ENCODE measurements at regions not wholly inside any gene's neighbourhood (a gene's known extent, or its start where the extent isn't known, plus 50 kb on each side); places are given as distances from the start of the nearest gene placed in this dataset.

DNA sequence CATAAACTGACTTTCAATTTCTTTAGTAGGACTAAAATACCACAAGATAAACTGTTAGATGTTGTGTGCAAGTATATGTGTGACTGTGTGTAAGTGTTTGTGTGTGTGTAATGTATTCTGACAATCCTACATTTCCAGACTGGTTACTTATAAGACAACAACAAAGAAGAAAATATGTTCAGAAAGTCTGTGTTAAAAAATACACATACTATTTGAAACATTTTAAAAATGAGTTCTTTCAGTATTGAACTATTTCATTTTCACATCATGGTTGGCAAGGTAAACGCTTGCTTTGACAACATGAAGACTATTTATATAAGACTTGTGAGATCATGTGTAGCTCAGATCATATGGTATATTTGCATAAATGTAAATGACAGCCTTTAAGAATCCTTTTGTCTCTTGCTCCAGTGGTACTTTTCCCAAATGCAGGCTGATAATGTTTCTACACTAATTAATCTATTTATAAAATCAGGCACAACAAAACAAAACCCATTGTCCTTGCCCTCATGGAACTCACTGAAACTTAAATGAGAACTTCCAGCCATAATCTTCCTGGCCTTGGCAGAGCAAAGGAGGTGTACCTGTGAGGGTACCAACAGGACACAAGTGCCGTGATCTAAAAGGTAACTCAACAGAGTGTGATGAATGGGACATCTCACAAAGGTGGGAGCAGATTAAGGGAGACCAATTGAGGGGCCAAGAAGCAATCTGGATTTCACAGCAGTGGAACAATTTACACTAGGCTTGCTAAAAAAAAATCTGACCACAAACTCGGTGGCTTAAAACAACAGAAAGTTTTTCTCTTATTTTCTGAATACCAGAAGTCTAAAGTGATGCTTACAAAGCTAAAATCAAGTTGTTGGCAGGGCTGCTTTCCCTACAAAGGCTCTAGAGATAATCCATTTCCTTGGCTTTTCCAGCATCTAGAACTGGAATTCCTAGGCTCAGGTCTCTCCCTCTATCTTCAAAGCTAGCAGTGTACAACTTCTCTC, 349.0 kb downstream of the TBC1D4 start:
- no peak overlapping the region for H3K4me3 ChIP-seq (ENCODE audit: low read length)
- TF ChIP-seq ZNF274 (IDR thresholded peaks at IDR 0.05; ENCODE audit: low read depth, low read length): no peak

DNA sequence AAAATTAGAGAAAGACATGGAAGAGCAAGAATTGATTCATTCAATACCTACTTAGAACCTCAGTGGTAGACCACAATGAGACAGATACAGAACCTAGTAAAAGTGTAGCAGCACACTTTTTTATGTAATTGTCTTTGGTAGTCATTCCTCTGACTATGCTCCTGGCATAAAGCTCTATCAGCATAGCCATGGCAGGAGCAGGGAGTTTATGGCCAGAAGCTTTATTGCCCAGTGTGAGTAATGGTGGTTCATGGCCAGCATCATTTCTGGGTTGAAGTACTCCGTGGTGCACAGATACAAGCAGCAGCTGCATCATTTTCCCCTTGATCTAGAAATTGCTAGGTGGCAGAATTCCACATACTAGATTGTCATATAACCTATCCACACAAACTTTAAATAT, 352.6 kb downstream of the TBC1D4 start:
- TF ChIP-seq ZNF274 (IDR thresholded peaks at IDR 0.05; ENCODE audit: low read depth, low read length): no peak
- no peak overlapping the region for H3K4me3 ChIP-seq (ENCODE audit: low read length)

DNA sequence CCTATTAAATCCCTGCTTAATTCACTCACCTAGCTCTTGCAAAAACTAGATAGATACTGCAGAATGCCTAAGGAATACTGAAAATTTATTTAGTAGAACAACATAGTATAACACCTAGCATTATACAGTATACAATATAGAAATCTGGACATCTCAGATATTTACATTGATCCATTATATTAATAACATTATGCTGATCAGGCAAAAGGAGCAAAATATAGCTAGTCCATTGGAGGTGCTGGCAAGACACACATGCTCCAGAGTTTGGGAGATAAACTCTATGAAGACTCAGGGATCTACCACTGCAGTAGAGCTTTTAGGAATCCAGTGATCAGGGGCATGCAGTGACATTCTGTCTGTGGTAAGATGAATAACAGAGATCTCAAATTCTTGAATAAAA, 357.6 kb downstream of the TBC1D4 start:
- no peak for TF ChIP-seq ZNF274 (IDR thresholded peaks at IDR 0.05; ENCODE audit: low read depth, low read length)
- no peak overlapping the region for H3K4me3 ChIP-seq (ENCODE audit: low read length)

DNA sequence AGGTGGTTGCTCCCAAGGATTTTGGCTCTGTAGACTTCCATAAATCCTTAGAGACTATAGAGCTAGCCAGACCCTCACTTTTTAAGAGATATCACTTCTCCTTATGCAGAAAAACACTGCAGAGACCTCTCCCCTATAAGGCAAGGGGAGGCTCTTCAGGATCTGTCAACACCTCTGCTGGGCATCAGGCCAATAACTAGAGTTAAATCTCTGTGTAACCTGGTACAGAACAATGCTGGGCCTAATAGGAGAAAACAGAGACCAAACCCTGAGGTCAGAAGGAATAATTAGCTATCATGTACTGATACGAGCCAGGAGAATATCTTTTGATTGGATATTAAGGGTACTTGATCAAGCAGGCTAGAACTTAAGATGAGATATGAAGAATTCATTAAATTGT, 358.5 kb downstream of the TBC1D4 start:
- TF ChIP-seq ZNF274 (IDR thresholded peaks at IDR 0.05; ENCODE audit: low read depth, low read length): no peak

DNA sequence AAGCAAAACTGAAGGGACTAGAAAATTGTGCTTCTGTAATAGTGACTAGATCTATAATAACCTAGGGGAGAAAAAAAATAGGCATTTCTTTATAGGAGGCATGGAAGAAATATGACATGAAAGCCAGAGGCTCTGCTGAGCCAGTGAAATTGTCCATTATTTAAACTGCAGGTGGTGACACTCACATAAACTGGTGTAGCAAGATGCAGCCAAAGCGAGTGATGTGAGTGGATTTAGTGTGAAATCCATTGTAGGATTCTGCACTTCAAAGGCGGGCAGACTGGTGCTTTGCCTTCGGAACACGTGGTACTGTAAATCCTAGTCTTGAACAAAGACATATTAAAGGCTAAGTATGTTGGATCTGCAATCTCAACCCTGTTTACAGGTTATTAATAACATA, 361.9 kb downstream of the TBC1D4 start:
- TF ChIP-seq ZNF274 (IDR thresholded peaks at IDR 0.05; ENCODE audit: low read depth, low read length): no peak
- no peak overlapping the region for H3K4me3 ChIP-seq (ENCODE audit: low read length)

More for the DNA sequence above, 358.5 kb downstream of the TBC1D4 start:
- H3K4me3 ChIP-seq (ENCODE audit: low read length): no peak overlapping the region

DNA sequence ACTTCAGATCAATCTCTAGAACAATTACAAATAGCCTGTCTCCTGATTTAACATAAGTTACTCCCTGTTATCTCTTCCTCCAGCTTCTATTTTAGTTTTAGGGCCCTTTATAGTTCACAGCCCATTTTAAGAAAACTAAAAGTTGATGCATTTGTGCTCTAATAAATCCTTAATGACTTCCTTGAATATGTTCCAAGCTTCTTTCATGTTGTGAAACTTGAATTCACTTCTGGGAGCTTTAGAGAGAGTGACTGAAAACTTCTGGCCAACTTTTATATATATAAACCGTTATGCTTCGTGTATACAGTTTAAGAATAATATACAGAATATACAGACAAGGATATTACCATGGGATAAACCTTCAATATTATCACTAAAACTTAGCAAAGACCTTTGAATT, 366.8 kb downstream of the TBC1D4 start:
- TF ChIP-seq ZNF274 (IDR thresholded peaks at IDR 0.05; ENCODE audit: low read depth, low read length): no peak
- H3K4me3 ChIP-seq (ENCODE audit: low read length): no peak overlapping the region

DNA sequence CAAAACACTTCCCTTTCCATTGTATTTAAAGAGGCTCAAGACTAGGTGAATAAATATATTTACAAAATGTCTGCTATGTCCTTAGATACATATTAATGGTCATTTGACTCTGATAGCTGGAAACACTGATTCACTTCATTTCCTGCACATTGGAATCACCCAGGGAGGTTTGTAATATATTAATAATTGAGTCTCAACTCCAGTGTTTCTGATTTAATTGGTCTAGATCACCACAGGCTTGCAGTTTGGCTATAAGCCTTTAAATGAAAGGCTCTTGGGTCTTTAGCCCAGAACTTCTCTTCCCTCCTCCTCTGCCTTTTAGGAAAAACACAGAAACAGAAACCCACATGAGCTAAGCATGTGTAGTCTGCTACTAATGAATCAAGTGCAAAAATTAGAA, 378.0 kb downstream of the TBC1D4 start:
- H3K4me3 ChIP-seq (ENCODE audit: low read length): no peak overlapping the region
- no peak for TF ChIP-seq ZNF274 (IDR thresholded peaks at IDR 0.05; ENCODE audit: low read depth, low read length)

DNA sequence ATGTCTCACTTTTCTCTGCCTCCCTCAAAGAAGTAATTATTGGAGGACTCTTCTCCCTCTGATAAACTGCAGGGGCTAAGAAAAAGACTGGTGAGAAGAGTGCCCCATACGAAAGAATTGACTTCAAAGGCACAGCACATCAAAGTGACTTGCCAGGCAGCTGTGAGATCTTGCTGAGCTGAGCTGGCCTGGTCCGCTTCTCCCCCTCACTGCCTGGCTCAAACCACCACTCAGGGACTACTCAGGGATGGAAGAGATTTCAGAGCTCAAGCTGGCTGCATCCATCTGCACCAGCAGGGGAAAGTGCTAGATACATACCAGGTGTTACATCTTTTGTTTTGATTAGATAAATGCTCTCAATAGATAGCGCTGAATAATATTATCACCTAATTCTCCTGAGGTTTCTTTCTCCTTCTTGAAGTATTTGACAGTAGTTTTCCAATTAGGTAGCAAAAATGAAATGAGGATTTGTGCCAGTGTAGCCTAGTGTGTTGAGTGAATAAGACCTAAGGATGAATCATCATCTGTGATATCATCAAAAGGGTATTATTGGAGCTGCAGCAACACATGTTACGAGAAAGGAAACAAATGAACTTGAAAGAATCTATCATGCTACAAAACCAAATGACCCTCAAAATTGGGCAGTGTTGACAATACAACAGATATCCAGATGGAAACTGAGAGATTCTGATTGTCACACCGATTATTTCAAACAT, 379.8 kb downstream of the TBC1D4 start:
- H3K4me3 ChIP-seq (ENCODE audit: low read length): no peak overlapping the region
- no peak for TF ChIP-seq ZNF274 (IDR thresholded peaks at IDR 0.05; ENCODE audit: low read depth, low read length)

DNA sequence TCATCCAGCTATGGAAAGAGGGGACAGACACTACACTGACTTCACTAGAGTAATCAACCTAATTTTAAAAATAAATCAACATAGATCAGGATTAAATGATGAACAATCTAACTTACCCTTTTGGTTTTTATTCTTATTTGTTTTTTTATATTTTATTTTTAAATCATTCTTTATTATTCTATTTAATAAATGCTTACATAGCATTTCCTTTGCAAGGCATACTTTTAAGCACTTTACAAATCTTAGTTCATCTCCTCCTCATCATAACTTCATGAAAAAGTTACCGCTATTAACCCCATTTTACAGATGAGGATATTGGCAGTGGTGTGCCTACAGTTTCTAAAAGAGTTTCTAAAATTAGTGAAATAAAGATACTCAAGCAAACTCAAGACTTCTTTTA, 380.6 kb downstream of the TBC1D4 start:
- TF ChIP-seq ZNF274 (IDR thresholded peaks at IDR 0.05; ENCODE audit: low read depth, low read length): no peak
- H3K4me3 ChIP-seq (ENCODE audit: low read length): no peak overlapping the region

DNA sequence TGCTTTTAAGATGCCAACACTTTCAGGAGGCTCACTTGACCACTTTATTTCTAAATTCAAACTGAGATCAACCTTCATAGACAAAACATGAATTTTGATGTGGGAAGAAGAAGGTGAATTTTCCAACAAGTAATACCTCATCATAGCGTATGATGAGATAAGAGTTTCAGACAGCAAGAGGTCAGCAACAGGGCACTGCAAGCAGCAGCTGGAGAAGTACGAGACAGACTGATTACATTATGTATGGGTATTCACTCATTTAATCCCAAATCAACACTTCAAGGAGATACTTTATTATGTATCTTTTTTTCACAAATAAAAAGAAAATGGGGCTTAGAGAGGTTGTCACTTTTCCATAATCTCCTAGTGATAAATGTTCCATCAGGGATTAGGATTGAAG, 389.8 kb downstream of the TBC1D4 start:
- no peak for TF ChIP-seq ZNF274 (IDR thresholded peaks at IDR 0.05; ENCODE audit: low read depth, low read length)
- H3K4me3 ChIP-seq (ENCODE audit: low read length): no peak overlapping the region

DNA sequence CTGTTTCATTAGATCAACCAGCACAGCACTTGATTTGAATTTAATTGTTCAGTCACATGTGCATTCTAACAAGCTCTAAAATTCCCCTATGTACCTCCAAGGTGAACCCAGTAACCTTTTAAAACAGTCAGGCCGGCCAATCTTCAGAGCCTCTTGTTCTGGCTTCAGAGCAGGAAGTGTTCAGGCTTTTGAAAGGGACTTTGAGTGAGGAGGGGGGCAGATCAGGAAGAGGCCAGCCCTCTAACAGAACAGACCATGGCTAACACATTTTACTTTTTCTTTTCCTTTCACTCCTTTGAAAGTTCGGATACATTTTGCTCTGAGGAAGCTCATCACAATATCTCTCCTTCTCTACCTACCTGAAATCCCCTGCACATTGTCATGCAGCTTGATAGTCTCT, 390.3 kb downstream of the TBC1D4 start:
- no peak overlapping the region for H3K4me3 ChIP-seq (ENCODE audit: low read length)
- TF ChIP-seq ZNF274 (IDR thresholded peaks at IDR 0.05; ENCODE audit: low read depth, low read length): no peak

DNA sequence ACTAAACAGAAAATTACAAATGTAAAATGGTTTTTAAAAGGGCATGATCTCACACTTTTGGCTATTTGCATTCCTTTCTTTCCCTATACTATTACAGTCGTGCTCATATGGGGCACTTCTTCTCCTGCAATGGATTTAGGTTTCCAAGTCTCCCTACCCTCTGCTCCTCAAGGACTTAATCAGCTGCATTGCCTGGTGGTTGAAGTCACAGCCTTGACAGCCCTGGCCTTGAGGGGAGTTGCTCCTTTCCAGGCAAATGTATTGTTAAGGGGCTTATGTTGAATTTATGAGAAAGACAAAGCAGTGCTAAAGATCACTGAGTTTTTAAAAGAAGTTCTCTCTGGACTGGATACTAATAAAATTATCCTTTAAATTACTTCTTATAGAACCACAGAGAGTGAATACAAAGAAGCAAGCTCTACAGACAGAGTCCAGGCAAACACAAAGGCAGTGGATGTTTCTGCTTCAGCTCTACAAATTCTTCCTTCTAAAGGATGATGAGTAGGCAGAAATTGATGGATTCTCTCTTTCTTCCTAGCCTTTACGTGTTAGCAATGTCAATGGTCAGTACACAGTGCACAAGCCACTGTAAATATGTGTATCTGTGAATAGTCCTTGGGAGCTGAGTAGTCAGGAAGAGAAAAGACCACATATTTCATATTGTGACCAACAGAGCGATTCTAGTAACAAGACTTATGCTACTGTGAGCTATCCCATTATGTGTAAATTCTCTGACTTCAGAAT, 390.9 kb downstream of the TBC1D4 start:
- no peak for TF ChIP-seq ZNF274 (IDR thresholded peaks at IDR 0.05; ENCODE audit: low read depth, low read length)
- no peak overlapping the region for H3K4me3 ChIP-seq (ENCODE audit: low read length)

DNA sequence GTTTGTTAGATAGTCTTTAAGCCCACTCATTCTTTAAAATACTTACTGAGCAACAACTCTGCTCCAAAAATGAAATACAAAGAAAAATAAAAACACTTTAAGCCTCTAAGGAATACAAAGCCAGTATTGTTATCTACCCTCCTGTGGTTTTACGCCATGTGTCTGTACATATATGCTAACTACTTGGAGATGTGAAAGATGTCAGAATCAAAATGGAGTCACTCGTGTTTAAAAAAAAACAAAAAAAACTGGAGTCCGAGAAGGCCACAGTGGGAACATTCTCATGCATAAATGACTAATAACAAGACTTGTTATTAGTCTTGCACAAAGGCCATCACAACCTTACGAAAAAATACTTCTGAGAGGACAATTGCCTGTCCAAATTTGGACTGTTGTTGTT, 393.1 kb downstream of the TBC1D4 start:
- TF ChIP-seq ZNF274 (IDR thresholded peaks at IDR 0.05; ENCODE audit: low read depth, low read length): no peak
- H3K4me3 ChIP-seq (ENCODE audit: low read length): no peak overlapping the region

DNA sequence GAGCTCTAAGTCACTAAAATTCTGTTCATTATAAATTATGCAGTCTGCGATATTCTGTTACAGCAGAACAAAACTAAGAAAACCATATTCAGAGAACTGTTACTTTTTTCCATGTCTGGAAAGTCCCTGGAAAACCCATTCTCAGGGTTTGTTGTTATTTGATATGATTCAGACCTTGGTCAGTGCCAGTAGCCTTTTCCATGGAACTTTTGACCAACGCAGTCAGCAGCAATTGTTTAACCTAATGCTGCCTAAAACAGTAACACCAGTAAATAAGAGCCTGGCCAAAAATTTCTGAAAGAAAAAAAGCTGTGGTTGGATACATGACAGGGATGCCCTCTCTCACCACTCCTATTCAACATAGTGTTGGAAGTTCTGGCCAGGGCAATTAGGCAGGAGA, 402.7 kb downstream of the TBC1D4 start:
- no peak for TF ChIP-seq ZNF274 (IDR thresholded peaks at IDR 0.05; ENCODE audit: low read depth, low read length)
- no peak overlapping the region for H3K4me3 ChIP-seq (ENCODE audit: low read length)
